Loucy (cell line): ENCODE measurements at regions not wholly inside any gene's neighbourhood (a gene's known extent, or its start where the extent isn't known, plus 50 kb on each side); places are given as distances from the start of the nearest gene placed in this dataset.

Source experiments
- H2AFZ ChIP-seq: fragments of 200-600 bp; sonication (generic); 2 replicates; pipeline ENCODE4 v1.6.0; 2016; ENCODE audit warnings: antibody characterized with exemption, mild to moderate bottlenecking, low read length, moderate library complexity
- H3F3A ChIP-seq: fragments of 200-600 bp; 2 replicates; pipeline ENCODE4 v1.6.0; 2016; ENCODE audit warnings: antibody characterized with exemption, low read depth, mild to moderate bottlenecking
- H3K27me3 ChIP-seq: fragments of 200-600 bp; sonication (generic); 2 replicates; pipeline ENCODE4 v1.6.1; 2014; ENCODE audit warnings: low read length, mild to moderate bottlenecking; ENCODE audit not compliant: insufficient read depth, poor library complexity, severe bottlenecking
- H3K36me3 ChIP-seq: fragments of 200-600 bp; sonication (generic); 2 replicates; pipeline ENCODE4 v1.6.1; 2016; ENCODE audit warnings: low read length; ENCODE audit not compliant: insufficient read depth
- H3K4me1 ChIP-seq: fragments of 200-600 bp; sonication (generic); 2 replicates; pipeline ENCODE4 v1.5.1; 2014; ENCODE audit warnings: low read length, mild to moderate bottlenecking; ENCODE audit not compliant: insufficient read depth, poor library complexity, severe bottlenecking
- H3K4me2 ChIP-seq: fragments of 200-600 bp; sonication (generic); 2 replicates; pipeline ENCODE4 v1.6.0; 2014; ENCODE audit warnings: antibody characterized with exemption, low read length, low read depth, mild to moderate bottlenecking; ENCODE audit not compliant: poor library complexity, severe bottlenecking
- H3K4me3 ChIP-seq: fragments of 200-600 bp; sonication (generic); 2 replicates; pipeline ENCODE4 v1.5.1; 2014; ENCODE audit warnings: low read length, mild to moderate bottlenecking, mixed read lengths; ENCODE audit not compliant: poor library complexity, severe bottlenecking
- H3K79me2 ChIP-seq: fragments of 200-600 bp; sonication (generic); 2 replicates; pipeline ENCODE4 v1.6.1; 2014; ENCODE audit warnings: low read length; ENCODE audit not compliant: insufficient read depth
- H3K9ac ChIP-seq: fragments of 200-600 bp; sonication (generic); 2 replicates; pipeline ENCODE4 v1.6.0; 2014; ENCODE audit warnings: mild to moderate bottlenecking, low read depth, low read length, moderate library complexity; ENCODE audit not compliant: poor library complexity, severe bottlenecking
- H3K9me2 ChIP-seq: fragments of 200-600 bp; sonication (generic); replicated peaks from 2 replicates; pipeline ENCODE4 v1.6.1; 2016; ENCODE audit warnings: low read depth, low read length, mixed read lengths
- H3K9me3 ChIP-seq: fragments of 200-600 bp; sonication (generic); 2 replicates; pipeline ENCODE4 v1.6.1; 2014; ENCODE audit warnings: mild to moderate bottlenecking, antibody characterized with exemption, low read length, low read depth; ENCODE audit not compliant: insufficient read depth
- H4K20me1 ChIP-seq: fragments of 200-600 bp; sonication (generic); 2 replicates; pipeline ENCODE4 v1.6.0; 2014; ENCODE audit warnings: antibody characterized with exemption, low read length, mild to moderate bottlenecking; ENCODE audit not compliant: insufficient read depth, poor library complexity, severe bottlenecking
- EZH2phosphoT487 ChIP-seq: fragments of 200-600 bp; IDR thresholded peaks from 2 replicates; pipeline ENCODE4 v1.6.1; 2018; ENCODE audit warnings: antibody characterized with exemption, mild to moderate bottlenecking, moderate library complexity, borderline replicate concordance
- TF ChIP-seq, protein P1 (sequence below): fragments of 200-600 bp; sonication (generic); conservative IDR thresholded peaks from 2 replicates; pipeline ENCODE4 v1.5.1; 2014; ENCODE audit warnings: mild to moderate bottlenecking, antibody characterized with exemption, low read length

DNA sequence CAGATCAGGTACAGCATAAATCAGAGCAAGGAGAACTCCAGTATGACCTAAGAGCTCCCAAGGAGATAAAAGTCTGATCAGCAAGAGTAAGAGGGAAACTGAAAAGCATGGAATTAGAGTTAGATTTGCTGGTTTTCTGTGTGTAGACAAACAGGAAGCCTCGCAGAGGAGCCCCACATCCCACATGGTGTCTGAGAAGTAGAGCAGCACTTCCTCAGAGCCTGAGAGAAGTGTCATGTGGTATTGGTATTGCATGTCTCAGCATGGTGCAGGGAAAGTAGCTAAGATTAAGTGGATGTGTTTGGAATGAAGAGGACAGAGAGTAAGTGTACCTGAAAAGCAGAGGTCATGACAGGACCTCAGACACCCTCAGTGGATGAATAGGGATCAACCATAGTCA lies 175.4 kb upstream of the GBE1 start:
- H3K9me2 ChIP-seq: no peaks in the 10 kb centered on the region
- H4K20me1 ChIP-seq: no peaks in the 10 kb centered on the region
- no peaks in the 10 kb centered on the region for H3K27me3 ChIP-seq
- H3K9ac ChIP-seq: no peak overlapping the region
- no peaks in the 10 kb centered on the region for H3K36me3 ChIP-seq
- no peaks in the 10 kb centered on the region for H3K79me2 ChIP-seq
- H3K4me2 ChIP-seq: no peak overlapping the region
- TF ChIP-seq EZH2phosphoT487: no peak
- H3K4me3 ChIP-seq: no peak overlapping the region
- H3K9me3 ChIP-seq: no peaks in the 10 kb centered on the region
- H3F3A ChIP-seq: no peaks in the 10 kb centered on the region
- peak overlapping the region; percentile 77 for H2AFZ ChIP-seq
- peaks cover 8% of the 10 kb centered on the region for H3K4me1 ChIP-seq

DNA sequence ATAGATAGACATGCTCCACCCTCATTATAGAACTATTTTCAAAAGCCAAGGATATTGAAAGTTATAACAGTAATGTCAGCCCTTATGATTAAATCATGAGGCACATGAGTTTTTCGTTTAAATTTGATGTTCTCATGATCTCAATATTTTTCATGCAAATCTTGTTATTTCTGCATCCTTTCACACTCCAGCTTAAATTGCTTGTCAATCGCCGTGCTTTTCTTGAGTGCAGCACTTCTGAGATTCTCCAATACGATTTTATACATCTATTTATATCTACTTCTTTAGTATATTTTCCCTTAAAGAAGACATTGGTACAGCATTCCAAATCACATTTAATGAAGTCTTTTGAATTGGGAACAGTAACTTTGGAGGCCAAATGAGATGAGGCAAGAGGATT lies 171.2 kb upstream of the GBE1 start:
- Histone ChIP-seq H3K36me3 (no peaks in the 10 kb centered on the region), H3K9me2 (no peaks in the 10 kb centered on the region)

DNA sequence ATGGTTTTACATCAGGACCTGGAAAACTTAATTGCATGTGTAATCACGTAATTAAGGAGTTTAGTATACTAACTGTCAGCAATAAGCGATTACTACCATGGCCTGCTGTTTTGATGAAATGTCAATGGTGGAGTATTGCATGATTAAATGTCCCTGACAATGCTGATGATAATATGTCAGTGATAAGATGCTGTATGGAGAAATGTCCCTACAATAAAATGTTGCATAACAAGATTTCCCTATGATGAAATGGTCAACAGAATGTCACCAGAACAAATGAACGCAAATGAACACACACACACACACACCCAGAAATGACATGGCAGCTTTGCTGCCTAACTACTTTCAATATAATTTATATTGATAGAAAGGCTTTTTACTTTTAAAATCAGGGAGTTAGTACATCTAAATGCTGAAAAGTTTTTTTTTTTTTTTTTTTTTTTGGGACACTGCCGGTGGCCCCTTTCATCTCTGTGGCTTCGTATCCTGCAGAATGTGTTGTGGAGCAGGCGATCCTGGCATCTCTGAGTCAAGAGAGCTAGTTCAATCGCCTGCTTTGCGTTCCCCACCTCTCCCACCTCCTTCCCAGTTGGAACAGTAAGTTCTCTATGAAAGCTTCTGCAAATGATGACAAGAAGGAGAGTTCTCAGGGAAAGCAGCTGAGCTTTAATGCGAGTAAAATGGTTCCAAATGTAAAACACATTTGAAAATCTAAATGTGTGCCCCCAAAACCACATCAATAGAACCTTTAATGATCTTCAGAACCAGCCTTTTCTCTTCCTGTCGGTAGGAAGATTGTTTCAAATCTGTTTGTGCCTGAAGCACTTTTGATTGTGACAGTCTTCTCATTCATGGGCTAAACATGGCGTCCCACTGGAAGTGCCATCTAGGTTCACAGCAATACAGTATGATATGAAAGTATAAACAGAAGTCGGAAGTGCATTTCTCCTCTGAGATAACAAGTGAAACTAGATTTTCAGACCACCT lies 170.1 kb upstream of the GBE1 start:
- Histone ChIP-seq H3K79me2 (no peaks in the 10 kb centered on the region), H3K4me3 (no peak overlapping the region), H3K4me2 (no peak overlapping the region), H3K36me3 (no peaks in the 10 kb centered on the region), H3K9me2 (no peaks in the 10 kb centered on the region), H3K27me3 (no peaks in the 10 kb centered on the region), H4K20me1 (no peaks in the 10 kb centered on the region), H3K9ac (no peak overlapping the region), H3F3A (no peaks in the 10 kb centered on the region), H3K4me1 (peaks cover 7% of the 10 kb centered on the region), H2AFZ (peak overlapping the region; percentile 29; the same call in 1 of the 2 replicates), H3K9me3 (no peaks in the 10 kb centered on the region)
- TF ChIP-seq, protein P1, sequence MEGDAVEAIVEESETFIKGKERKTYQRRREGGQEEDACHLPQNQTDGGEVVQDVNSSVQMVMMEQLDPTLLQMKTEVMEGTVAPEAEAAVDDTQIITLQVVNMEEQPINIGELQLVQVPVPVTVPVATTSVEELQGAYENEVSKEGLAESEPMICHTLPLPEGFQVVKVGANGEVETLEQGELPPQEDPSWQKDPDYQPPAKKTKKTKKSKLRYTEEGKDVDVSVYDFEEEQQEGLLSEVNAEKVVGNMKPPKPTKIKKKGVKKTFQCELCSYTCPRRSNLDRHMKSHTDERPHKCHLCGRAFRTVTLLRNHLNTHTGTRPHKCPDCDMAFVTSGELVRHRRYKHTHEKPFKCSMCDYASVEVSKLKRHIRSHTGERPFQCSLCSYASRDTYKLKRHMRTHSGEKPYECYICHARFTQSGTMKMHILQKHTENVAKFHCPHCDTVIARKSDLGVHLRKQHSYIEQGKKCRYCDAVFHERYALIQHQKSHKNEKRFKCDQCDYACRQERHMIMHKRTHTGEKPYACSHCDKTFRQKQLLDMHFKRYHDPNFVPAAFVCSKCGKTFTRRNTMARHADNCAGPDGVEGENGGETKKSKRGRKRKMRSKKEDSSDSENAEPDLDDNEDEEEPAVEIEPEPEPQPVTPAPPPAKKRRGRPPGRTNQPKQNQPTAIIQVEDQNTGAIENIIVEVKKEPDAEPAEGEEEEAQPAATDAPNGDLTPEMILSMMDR: no peak
- no peak for TF ChIP-seq EZH2phosphoT487

More for the DNA sequence above, 171.2 kb upstream of the GBE1 start:
- Histone ChIP-seq H3K4me3 (no peak overlapping the region), H2AFZ (no peak overlapping the region), H4K20me1 (no peaks in the 10 kb centered on the region), H3K79me2 (no peaks in the 10 kb centered on the region), H3K4me2 (no peak overlapping the region), H3K4me1 (peaks cover 11% of the 10 kb centered on the region), H3K9me3 (no peaks in the 10 kb centered on the region), H3F3A (no peaks in the 10 kb centered on the region), H3K9ac (no peak overlapping the region), H3K27me3 (no peaks in the 10 kb centered on the region)
- TF ChIP-seq EZH2phosphoT487: no peak
- TF ChIP-seq, protein P1: no peak
